ENCODE measurements at regions not wholly inside any gene's neighbourhood (a gene's known extent, or its start where the extent isn't known, plus 50 kb on each side); places are given as distances from the start of the nearest gene placed in this dataset.
A peak's percentile ranks its signal among the peaks of the same experiment; 100 is the strongest.
"Not testable (repeated sequence)": the region's sequence is repeated elsewhere in the genome, so short reads cannot be mapped to it uniquely, and the experiment has no call there.

GRCh38 chr17:72555052-72555451, 434.2 kb downstream of the SOX9 start:
- DNase-seq (ENCODE audit: low read depth) = no peak

DNA sequence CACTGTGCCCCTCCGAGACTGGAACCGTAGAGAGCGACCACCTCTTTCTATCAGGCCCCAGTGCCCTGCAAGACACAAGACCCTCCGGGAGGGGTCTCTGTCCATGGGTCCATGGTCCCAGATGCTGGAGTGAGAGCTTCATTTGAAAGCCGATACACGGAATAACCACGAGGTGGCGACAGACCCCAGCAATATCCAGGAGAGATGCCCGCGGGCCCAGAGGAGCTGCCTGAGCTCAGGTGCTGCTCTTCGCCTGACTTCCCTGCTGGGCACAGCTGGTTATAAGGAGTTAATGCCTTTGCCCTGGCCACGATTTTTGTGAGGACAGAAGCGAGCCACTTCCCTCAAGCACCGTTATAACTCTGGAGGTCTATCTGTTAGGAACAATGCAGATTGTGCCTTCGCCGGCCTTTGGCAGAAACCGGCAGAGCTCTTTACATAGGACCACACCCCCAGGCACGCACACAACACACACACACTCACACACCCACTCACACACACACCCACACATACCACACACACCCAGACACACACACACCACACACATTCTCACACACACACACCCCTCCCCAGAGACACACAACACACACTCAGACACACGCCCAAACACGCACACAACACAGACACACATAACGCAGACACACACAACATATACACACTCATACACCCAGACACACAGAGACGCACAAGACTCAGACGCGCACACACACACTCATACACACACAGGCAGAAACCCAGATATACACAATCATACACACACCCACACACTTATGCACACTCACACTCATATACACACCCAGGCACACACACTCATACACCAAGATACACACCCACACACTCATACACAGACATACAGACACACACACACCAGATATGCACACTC, 436.4 kb downstream of the SOX9 start:
- peak; percentile 55 for DNase-seq (ENCODE audit: low read depth)

GRCh38 chr17:72558971-72559476, 438.2 kb downstream of the SOX9 start:
- no peak for DNase-seq (ENCODE audit: low read depth)

GRCh38 chr17:72560303-72561247, 439.8 kb downstream of the SOX9 start:
- peak; percentile 43 for DNase-seq (ENCODE audit: low read depth)

GRCh38 chr17:72561266-72561665, 440.4 kb downstream of the SOX9 start:
- DNase-seq (ENCODE audit: low read depth) = no peak

DNA sequence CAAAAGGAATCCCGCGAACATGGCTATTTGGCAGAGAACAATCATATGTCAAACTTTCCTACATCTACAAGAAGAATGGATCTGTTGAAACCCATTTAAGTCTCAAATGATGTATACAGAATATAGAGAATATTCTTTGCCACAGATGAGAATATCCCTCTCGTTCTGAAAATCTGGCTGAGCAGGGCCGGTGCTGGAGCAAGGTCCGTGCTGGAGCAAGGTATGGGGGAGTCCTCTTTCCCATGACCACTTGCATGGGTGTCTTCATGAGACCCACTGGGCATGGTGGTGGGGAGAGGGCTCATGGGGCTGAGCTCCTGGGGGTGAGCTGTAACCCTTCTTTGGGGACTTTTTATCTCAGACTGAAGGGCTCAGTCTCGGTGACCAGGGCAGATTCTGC, 440.9 kb downstream of the SOX9 start:
- DNase-seq (ENCODE audit: low read depth) = no peak

DNA sequence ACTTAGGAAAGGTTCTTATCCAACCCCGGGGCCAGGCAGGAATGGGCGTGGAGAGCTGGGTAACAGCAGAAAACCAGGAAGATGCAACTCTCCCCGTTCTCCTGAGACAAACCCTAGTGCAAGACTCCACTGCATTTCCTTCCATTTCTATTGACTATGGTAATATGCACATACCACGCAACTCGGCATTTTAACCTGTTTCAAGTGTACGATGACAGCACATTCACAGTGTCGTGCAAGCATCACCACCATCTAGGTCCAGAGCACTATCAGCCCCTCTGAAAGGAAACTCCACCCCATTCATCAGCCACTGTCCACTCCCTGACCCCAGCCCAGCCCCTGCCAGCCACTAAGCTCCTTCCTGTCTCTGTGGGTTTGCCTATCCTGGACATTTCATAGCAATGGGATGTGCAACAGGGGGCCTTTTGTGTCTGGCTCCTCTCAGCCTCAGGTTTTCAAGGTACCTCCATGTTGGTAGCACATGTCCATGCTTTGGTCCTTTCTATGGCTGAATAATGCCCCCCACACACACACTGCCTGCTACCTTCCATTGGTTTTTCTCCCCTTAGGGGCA, 441.9 kb downstream of the SOX9 start:
- DNase-seq (ENCODE audit: low read depth) = no peak

GRCh38 chr17:72563952-72564351, 443.1 kb downstream of the SOX9 start:
- DNase-seq (ENCODE audit: low read depth) = no peak

DNA sequence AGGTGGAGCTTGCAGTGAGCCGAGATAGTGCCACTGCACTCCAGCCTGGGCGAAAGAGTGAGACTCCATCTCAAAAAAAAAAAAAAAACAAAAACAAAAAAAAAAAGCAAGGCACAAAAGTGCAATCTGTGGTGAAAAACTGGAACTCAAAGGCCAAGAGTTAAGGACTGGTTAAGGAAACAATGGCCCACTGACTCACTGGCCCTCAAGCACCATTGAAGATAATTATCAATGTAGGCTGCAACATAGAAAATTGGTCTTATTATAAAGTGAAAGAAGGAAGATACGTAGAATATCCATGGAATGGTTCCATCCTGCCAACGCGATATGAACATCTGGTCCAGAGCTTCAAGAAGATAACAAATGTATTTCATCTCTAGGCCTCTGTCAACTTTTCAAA, 444.2 kb downstream of the SOX9 start:
- DNase-seq (ENCODE audit: low read depth) = peak; percentile 59

GRCh38 chr17:72565758-72566157, 444.9 kb downstream of the SOX9 start:
- DNase-seq (ENCODE audit: low read depth) = no peak

DNA sequence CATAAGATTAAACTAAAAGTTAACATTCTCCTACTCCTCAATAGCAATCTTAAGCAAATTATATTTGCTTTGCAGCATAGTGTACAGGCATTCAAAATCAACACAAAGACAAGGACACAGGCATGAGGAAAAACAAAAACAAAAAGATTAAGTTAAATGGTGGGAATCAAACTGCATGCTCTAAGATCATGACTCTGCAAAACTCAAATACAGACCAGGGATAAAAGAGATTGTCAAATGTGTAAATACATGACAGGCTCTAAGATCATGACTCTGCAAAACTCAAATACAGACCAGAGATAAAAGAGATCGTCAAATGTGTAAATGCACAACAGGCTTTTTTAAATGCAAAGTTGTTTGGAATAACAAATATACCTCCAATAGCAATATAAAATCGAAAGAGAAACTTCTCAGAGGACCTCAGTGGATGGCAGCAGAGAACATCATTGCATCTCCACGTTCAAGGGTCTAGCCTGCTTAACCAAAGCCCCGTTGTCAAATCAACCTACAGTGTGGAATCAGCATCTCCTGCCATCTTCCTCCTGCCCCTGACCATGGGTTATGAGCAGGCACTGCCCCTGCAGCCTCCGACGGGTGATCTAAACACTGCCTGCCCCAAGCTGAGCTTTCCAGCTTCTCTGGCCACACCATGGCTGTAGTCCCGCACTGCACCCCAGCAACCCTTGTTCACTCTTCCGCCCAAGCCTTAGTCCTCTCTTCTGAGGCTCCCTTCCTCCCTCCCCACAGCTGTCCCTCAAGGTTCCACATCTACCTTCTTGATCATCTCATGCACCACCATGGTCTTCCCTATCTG, 446.1 kb downstream of the SOX9 start:
- no peak for DNase-seq (ENCODE audit: low read depth)

DNA sequence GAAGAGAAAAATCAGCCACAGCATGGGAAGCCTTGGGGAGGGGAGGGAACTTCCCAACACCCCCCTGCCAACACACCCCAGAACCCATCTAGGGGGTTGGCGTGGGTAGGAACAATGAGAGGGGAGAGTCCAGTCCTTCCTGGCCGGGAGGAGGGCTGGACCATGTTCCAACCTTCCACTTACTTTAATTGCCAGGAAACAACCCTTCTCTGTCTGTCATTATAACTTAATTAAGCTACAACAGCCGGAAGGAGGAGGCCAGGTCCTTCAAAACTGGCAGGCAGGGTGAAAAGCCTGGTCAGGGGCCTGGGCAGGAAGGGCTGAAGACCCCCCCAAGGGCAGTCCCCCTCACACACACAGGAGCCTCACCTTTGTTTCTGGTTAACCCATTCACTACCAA, 447.0 kb downstream of the SOX9 start:
- DNase-seq (ENCODE audit: low read depth) = no peak

DNA sequence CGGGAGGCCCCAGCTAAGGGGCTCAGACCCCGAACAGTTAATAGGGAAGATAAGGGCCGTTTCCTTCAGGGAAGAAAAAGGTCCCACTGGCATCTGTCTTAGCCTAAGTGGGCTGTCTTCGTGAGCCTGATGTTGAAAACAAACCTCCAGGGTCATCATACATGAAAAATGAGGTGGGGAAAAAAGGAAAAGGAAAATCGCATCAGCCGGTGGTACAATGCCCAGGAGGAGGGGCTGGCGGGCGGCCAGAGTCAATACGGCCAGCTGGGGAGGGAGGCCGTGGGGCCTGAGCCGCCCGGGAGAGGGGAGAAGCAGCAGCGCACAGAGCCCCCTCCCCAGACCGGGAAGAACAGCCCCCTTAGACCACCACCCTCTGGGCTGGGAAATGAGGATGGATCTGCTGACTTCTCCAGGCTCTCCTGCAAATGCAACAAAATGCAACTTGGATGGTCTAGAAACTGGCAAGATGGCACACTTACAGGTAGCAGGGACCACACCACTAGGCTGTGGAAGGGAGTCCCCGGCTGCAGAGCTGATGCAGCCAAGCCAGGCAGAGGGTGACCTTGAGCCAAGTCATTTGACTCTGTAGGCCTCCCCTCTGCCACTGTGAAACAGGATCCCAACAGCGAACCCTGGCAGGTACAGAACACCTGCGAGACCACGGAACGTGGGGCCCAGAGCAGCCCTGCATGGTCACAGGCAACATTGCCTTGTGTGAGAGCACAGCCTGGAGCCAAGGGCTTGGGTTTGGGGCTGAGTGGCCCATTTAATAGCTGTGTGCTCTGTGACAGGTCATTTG, 448.5 kb downstream of the SOX9 start:
- DNase-seq (ENCODE audit: low read depth) = no peak

DNA sequence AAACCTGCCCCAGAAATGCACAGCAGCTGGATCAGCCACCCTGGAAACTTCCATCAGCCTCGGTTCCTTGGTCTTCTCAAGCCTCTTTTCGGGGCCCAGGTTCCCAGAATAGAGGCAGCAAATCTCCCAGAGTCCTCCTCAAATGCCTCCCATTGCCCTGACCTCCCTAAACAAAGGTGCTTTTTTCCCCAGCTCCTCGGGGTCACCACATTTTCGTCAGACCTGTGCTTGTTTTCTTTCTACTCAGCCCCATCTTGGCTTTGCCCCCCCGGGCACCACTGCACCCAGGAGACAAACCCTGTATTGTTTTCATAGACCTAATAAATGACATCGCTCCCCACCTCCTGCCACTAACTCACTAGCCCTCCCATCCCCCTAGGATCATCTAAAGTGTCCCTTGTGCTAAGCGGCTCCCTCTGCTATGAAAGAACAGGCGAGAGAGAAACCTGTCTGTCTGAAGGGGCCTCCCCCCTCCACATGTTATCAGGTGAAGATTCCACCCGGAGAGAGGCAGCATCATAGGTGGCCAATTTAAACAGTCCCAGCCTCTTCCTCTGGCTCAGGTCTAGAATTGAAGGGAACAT, 451.1 kb downstream of the SOX9 start:
- no peak for DNase-seq (ENCODE audit: low read depth)

DNA sequence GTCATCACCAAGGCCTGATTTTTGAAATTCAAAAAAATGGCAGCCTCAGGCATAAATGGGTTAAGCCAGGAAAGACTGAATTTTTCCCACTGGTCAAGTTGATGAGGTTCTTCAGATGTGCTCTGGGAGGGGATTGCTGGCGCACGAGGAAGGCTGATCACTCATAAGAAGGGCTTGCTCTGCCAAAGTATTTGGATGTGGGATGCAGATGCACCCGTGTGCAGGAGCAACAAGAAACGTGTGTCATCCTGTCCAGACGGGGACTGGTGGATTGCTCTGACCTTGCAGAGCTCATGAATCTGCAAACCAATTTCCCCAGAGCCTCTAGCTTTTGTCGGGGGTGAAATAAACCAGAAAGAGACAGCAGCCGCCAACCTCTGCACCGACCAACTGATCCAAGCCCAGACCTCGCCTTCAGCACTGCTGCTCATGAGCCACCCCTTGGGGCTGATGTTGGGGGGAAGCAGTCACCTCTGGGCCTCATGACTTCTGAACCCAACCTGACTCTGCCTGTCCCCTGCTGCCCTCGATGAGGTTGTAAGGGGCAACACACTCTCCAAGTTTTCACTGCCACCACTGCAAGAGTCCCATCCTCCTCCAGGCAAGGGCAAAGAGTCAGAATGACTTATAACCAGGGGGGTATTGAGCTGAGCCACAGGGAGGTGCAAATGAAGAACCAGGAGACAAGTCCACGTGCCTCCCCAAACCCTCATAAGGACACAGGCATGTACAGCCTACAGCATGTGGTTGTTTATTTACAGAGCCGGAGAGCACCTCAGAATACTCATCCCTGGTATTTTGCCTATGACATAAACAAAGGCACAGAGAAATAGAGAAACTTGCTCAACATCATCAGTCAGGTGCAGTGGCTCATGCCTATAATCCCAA, 452.0 kb downstream of the SOX9 start:
- no peak for DNase-seq (ENCODE audit: low read depth)

GRCh38 chr17:72573492-72573801, 452.6 kb downstream of the SOX9 start:
- not testable (repeated sequence) for DNase-seq (ENCODE audit: low read depth)

GRCh38 chr17:72574675-72575510, 454.1 kb downstream of the SOX9 start:
- no peak for DNase-seq (ENCODE audit: low read depth)

- no peak for DNase-seq (ENCODE audit: low read depth)
These were observed 454.9 kb downstream of the SOX9 start for GRCh38 chr17:72575542-72576233.

Measured in renal cortical epithelial cell (primary cell).